Gastroesophageal sphincter (tissue), 3 donors: ENCODE measurements at regions not wholly inside any gene's neighbourhood (a gene's known extent, or its start where the extent isn't known, plus 50 kb on each side); places are given as distances from the start of the nearest gene placed in this dataset.

Experiments
- CTCF ChIP-seq, 4 experiments: fragments of 200-600 bp in 2 of 4; fragments of 450-650 bp in 2 of 4; sonication (generic) in 1 of 4; IDR thresholded peaks; one replicate each; pipeline ENCODE4 v1.5.1; 2017 to 2019; ENCODE audit warnings: antibody characterized with exemption in 4 of 4, mild to moderate bottlenecking in 2 of 4, moderate library complexity in 2 of 4
- POLR2A ChIP-seq, 2 donors: fragments of 450-650 bp; IDR thresholded peaks; one replicate each; pipeline ENCODE4 v1.6.1; 2017; ENCODE audit warnings: antibody characterized with exemption in 2 of 2, mild to moderate bottlenecking in 2 of 2, moderate library complexity in 1 of 2
- POLR2AphosphoS5 ChIP-seq: sonication (generic); formaldehyde crosslinking; IDR thresholded peaks from one replicate; pipeline ENCODE4 v1.6.1; 2017; ENCODE audit warnings: antibody characterized with exemption

- no peak for TF ChIP-seq CTCF (IDR thresholded peaks at IDR 0.05)
- TF ChIP-seq POLR2A (IDR thresholded peaks at IDR 0.05): no peak
- no peak for TF ChIP-seq POLR2AphosphoS5
These were observed 187.7 kb downstream of the SOD2 start for GRCh38 chr6:159505140-159505922.
